ENCODE measurements at regions not wholly inside any gene's neighbourhood (a gene's known extent, or its start where the extent isn't known, plus 50 kb on each side); places are given as distances from the start of the nearest gene placed in this dataset.

DNA sequence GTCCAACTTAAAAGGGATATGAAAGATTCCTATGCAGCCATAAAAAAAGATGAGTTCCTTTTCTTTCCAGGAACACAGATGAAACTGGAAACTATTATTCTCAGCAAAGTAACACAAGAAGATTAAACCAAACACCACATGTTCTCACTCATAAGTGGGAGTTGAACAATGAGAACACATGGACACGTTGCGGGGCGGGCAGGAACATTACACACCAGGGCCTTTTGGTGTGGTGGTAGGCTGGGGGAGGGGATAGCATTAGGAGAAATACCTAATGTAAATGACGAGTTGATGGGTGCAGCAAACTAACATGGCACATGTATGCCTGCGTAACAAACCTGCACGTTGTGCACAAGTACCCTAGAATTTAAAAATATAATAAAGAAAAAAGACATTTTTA is 516.1 kb downstream of the LRRC70 start:
- no peak overlapping the region for H3K27ac ChIP-seq (ENCODE audit: control insufficient read depth, insufficient read depth)
- H3K27me3 ChIP-seq (replicated peaks in 1 of 2; ENCODE audit: control insufficient read depth in 2 of 2, insufficient read depth in 2 of 2, low read length in 1 of 2): no peaks in the 10 kb centered on the region
- no TSS peak for BruUV-seq (replicated peaks)
- intact Hi-C loops (cut with micrococcal nuclease; ENCODE audit: unreplicated experiment) (no loop called here), in situ Hi-C loops (cut with MboI) (no loop called here)
- TF ChIP-seq CBX5 (IDR thresholded peaks at IDR 0.05; ENCODE audit: low read depth) (no peak), CHD2 (IDR thresholded peaks at IDR 0.05; ENCODE audit: borderline replicate concordance, low read depth, low read length) (no peak), RUNX3 (IDR thresholded peaks at IDR 0.05; ENCODE audit: low read length) (no peak), MEF2B (IDR thresholded peaks at IDR 0.05; ENCODE audit: partially characterized antibody, poor library complexity, severe bottlenecking) (no peak), TAF1 (IDR thresholded peaks at IDR 0.05; ENCODE audit: borderline replicate concordance, low read depth, low read length) (no peak), ZZZ3 (IDR thresholded peaks at IDR 0.05; ENCODE audit: control insufficient read depth, insufficient read length, low read depth) (no peak)
- FAIRE-seq (no peak), ATAC-seq (no peak), DNase-seq (ENCODE audit: low read depth, low spot score) (no peak)
- RAD21 ChIA-PET (ENCODE audit: unreplicated experiment): no interaction called here
- no peaks in the 10 kb centered on the region for H3K4me1 ChIP-seq (ENCODE audit: control insufficient read depth, insufficient read depth, low read length)
- no peaks in the 10 kb centered on the region for H3K9me3 ChIP-seq (replicated peaks; ENCODE audit: control insufficient read depth, insufficient read depth, low read length)
- no peak overlapping the region for H3K9ac ChIP-seq (ENCODE audit: control insufficient read depth, insufficient read depth, low read length)
- no peak overlapping the region for H2AFZ ChIP-seq (ENCODE audit: control insufficient read depth, low read depth, low read length)
- no peak overlapping the region for H3K4me3 ChIP-seq
- CTCF ChIA-PET: no interaction called here
- WGBS (ENCODE audit: insufficient coverage, insufficient replicate concordance, low lambda C conversion rate, missing lambda C conversion rate): 37% methylated on average over 6 of the region's 6 CpGs
- no peaks in the 10 kb centered on the region for H4K20me1 ChIP-seq (ENCODE audit: control insufficient read depth, insufficient read depth)
- no peak overlapping the region for H3K4me2 ChIP-seq (ENCODE audit: control insufficient read depth, insufficient read depth)
- SMC1A ChIA-PET (ENCODE audit: uncharacterized antibody, unreplicated experiment): no interaction called here
- no peaks in the 10 kb centered on the region for H3K79me2 ChIP-seq (ENCODE audit: control insufficient read depth, insufficient read depth, low read length)
- H3K36me3 ChIP-seq (ENCODE audit: control insufficient read depth in 2 of 2, insufficient read depth in 2 of 2, low read length in 1 of 2): no peaks in the 10 kb centered on the region
- POLR2A ChIA-PET: no interaction called here

DNA sequence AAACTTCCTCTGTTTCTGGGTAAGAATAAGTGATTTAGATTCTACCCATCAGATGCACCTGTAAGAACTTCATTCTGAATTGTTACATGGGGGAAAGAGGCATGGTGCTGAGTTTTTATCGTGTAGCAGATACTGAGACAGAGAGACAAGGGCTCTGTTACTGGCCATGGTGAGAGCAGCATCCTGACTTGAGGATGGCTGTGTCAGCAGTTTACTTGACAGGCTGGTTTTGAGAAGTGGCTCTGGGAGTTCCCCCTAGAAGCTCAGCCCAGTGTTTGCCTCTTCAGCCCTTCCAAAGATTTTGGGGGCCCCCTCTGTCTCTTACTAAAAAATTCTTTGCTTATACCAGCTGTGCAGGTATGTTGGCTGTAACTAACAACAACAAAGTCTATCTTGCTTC is 510.5 kb downstream of the LRRC70 start:
- Histone ChIP-seq H3K79me2 (ENCODE audit: control insufficient read depth, insufficient read depth, low read length) (no peaks in the 10 kb centered on the region), H3K9me3 (replicated peaks; ENCODE audit: control insufficient read depth, insufficient read depth, low read length) (no peaks in the 10 kb centered on the region), H3K27me3 (replicated peaks in 1 of 2; ENCODE audit: control insufficient read depth in 2 of 2, insufficient read depth in 2 of 2, low read length in 1 of 2) (no peaks in the 10 kb centered on the region), H3K9ac (ENCODE audit: control insufficient read depth, insufficient read depth, low read length) (no peak overlapping the region), H4K20me1 (ENCODE audit: control insufficient read depth, insufficient read depth) (no peaks in the 10 kb centered on the region), H3K4me2 (ENCODE audit: control insufficient read depth, insufficient read depth) (no peak overlapping the region), H3K4me3 (no peak overlapping the region), H3K4me1 (ENCODE audit: control insufficient read depth, insufficient read depth, low read length) (no peaks in the 10 kb centered on the region), H3K27ac (ENCODE audit: control insufficient read depth, insufficient read depth) (no peak overlapping the region), H3K36me3 (ENCODE audit: control insufficient read depth in 2 of 2, insufficient read depth in 2 of 2, low read length in 1 of 2) (no peaks in the 10 kb centered on the region), H2AFZ (ENCODE audit: control insufficient read depth, low read depth, low read length) (no peak overlapping the region)
- ChIA-PET POLR2A (no interaction called here), SMC1A (ENCODE audit: uncharacterized antibody, unreplicated experiment) (interaction anchor here (1.1 kb wide), 1 partner anchor 8 kb away, joined by 3 read pairs; no protein-coding TSS in a partner anchor), RAD21 (ENCODE audit: unreplicated experiment) (no interaction called here), CTCF (interaction anchor here (0.6 kb wide), 1 partner anchor 58 kb away, joined by 3 read pairs; no protein-coding TSS in a partner anchor)
- no peak for DNase-seq (ENCODE audit: low read depth, low spot score)
- WGBS (ENCODE audit: insufficient coverage, insufficient replicate concordance, low lambda C conversion rate, missing lambda C conversion rate): 14% methylated on average over 1 of the region's 1 CpG
- in situ Hi-C loops (cut with MboI) (no loop called here), intact Hi-C loops (cut with micrococcal nuclease; ENCODE audit: unreplicated experiment) (no loop called here)
- FAIRE-seq: no peak
- no peak for ATAC-seq
- no TSS peak for BruUV-seq (replicated peaks)
- TF ChIP-seq TARDBP (IDR thresholded peaks at IDR 0.05; ENCODE audit: borderline replicate concordance): no peak
- TF ChIP-seq NR2F1 (conservative IDR thresholded peaks at IDR 0.05): no peak
- TF ChIP-seq MXI1 (IDR thresholded peaks at IDR 0.05; ENCODE audit: low read depth, low read length): no peak
- TF ChIP-seq POLR2AphosphoS2 (IDR thresholded peaks at IDR 0.05; ENCODE audit: low read depth, low read length): no peak
- TF ChIP-seq, protein P1, sequence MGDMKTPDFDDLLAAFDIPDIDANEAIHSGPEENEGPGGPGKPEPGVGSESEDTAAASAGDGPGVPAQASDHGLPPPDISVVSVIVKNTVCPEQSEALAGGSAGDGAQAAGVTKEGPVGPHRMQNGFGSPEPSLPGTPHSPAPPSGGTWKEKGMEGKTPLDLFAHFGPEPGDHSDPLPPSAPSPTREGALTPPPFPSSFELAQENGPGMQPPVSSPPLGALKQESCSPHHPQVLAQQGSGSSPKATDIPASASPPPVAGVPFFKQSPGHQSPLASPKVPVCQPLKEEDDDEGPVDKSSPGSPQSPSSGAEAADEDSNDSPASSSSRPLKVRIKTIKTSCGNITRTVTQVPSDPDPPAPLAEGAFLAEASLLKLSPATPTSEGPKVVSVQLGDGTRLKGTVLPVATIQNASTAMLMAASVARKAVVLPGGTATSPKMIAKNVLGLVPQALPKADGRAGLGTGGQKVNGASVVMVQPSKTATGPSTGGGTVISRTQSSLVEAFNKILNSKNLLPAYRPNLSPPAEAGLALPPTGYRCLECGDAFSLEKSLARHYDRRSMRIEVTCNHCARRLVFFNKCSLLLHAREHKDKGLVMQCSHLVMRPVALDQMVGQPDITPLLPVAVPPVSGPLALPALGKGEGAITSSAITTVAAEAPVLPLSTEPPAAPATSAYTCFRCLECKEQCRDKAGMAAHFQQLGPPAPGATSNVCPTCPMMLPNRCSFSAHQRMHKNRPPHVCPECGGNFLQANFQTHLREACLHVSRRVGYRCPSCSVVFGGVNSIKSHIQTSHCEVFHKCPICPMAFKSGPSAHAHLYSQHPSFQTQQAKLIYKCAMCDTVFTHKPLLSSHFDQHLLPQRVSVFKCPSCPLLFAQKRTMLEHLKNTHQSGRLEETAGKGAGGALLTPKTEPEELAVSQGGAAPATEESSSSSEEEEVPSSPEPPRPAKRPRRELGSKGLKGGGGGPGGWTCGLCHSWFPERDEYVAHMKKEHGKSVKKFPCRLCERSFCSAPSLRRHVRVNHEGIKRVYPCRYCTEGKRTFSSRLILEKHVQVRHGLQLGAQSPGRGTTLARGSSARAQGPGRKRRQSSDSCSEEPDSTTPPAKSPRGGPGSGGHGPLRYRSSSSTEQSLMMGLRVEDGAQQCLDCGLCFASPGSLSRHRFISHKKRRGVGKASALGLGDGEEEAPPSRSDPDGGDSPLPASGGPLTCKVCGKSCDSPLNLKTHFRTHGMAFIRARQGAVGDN (IDR thresholded peaks at IDR 0.05): no peak
- TF ChIP-seq, protein P2, sequence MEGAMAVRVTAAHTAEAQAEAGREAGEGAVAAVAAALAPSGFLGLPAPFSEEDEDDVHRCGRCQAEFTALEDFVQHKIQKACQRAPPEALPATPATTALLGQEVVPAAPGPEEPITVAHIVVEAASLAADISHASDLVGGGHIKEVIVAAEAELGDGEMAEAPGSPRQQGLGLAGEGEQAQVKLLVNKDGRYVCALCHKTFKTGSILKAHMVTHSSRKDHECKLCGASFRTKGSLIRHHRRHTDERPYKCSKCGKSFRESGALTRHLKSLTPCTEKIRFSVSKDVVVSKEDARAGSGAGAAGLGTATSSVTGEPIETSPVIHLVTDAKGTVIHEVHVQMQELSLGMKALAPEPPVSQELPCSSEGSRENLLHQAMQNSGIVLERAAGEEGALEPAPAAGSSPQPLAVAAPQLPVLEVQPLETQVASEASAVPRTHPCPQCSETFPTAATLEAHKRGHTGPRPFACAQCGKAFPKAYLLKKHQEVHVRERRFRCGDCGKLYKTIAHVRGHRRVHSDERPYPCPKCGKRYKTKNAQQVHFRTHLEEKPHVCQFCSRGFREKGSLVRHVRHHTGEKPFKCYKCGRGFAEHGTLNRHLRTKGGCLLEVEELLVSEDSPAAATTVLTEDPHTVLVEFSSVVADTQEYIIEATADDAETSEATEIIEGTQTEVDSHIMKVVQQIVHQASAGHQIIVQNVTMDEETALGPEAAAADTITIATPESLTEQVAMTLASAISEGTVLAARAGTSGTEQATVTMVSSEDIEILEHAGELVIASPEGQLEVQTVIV (IDR thresholded peaks at IDR 0.05; ENCODE audit: borderline replicate concordance, partially characterized antibody): no peak

All from GM12878 (cell line).